ENCODE measurements at regions not wholly inside any gene's neighbourhood (a gene's known extent, or its start where the extent isn't known, plus 50 kb on each side); places are given as distances from the start of the nearest gene placed in this dataset.

GRCh38 chr5:179411161-179411841 lies 66.0 kb upstream of the ADAMTS2 start:
- TF ChIP-seq, protein P1, sequence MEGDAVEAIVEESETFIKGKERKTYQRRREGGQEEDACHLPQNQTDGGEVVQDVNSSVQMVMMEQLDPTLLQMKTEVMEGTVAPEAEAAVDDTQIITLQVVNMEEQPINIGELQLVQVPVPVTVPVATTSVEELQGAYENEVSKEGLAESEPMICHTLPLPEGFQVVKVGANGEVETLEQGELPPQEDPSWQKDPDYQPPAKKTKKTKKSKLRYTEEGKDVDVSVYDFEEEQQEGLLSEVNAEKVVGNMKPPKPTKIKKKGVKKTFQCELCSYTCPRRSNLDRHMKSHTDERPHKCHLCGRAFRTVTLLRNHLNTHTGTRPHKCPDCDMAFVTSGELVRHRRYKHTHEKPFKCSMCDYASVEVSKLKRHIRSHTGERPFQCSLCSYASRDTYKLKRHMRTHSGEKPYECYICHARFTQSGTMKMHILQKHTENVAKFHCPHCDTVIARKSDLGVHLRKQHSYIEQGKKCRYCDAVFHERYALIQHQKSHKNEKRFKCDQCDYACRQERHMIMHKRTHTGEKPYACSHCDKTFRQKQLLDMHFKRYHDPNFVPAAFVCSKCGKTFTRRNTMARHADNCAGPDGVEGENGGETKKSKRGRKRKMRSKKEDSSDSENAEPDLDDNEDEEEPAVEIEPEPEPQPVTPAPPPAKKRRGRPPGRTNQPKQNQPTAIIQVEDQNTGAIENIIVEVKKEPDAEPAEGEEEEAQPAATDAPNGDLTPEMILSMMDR (IDR thresholded peaks at IDR 0.05; ENCODE audit: low read depth, low read length, missing control alignments): no peak
- DNase-seq (ENCODE audit: low read depth): no peak
- H3K4me3 ChIP-seq (ENCODE audit: low read depth, low read length): no peak overlapping the region
- in situ Hi-C loops (cut with HindIII; ENCODE audit: low sequenced_read_pairs): no loop called here

- no peak overlapping the region for H3K4me3 ChIP-seq (ENCODE audit: low read depth, low read length)
- in situ Hi-C loops (cut with HindIII; ENCODE audit: low sequenced_read_pairs): no loop called here
- TF ChIP-seq, protein P1 (IDR thresholded peaks at IDR 0.05; ENCODE audit: low read depth, low read length, missing control alignments): no peak
- DNase-seq (ENCODE audit: low read depth): no peak
These were observed 65.3 kb upstream of the ADAMTS2 start for GRCh38 chr5:179410291-179411160.

DNA sequence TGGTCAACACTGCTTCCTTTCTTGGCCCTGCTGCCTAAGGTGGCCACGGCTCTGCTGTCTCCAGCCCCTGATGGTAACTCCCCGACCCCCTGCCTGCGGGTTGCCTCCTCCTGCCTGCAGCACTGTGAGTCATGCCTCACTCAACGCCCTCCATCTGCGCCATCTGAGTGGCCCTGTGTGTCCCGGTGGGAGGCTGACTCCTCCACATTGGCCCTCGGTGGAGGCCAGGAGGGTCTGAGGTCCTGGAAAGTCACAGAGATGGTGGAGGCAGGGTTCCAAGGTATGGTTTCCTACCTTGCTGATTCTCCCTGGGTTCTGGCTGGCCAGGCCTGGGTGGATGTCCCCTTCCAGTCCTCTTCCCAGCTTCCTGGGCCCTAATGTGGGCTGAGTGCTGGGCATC lies 64.5 kb upstream of the ADAMTS2 start:
- no peak for DNase-seq (ENCODE audit: low read depth)
- H3K4me3 ChIP-seq (ENCODE audit: low read depth, low read length): no peak overlapping the region
- in situ Hi-C loops (cut with HindIII; ENCODE audit: low sequenced_read_pairs): no loop called here
- TF ChIP-seq, protein P1 (IDR thresholded peaks at IDR 0.05; ENCODE audit: low read depth, low read length, missing control alignments): no peak

- TF ChIP-seq, protein P1 (IDR thresholded peaks at IDR 0.05; ENCODE audit: low read depth, low read length, missing control alignments): no peak
- in situ Hi-C loops (cut with HindIII; ENCODE audit: low sequenced_read_pairs): no loop called here
These were observed 63.4 kb upstream of the ADAMTS2 start for GRCh38 chr5:179408611-179409010.

DNA sequence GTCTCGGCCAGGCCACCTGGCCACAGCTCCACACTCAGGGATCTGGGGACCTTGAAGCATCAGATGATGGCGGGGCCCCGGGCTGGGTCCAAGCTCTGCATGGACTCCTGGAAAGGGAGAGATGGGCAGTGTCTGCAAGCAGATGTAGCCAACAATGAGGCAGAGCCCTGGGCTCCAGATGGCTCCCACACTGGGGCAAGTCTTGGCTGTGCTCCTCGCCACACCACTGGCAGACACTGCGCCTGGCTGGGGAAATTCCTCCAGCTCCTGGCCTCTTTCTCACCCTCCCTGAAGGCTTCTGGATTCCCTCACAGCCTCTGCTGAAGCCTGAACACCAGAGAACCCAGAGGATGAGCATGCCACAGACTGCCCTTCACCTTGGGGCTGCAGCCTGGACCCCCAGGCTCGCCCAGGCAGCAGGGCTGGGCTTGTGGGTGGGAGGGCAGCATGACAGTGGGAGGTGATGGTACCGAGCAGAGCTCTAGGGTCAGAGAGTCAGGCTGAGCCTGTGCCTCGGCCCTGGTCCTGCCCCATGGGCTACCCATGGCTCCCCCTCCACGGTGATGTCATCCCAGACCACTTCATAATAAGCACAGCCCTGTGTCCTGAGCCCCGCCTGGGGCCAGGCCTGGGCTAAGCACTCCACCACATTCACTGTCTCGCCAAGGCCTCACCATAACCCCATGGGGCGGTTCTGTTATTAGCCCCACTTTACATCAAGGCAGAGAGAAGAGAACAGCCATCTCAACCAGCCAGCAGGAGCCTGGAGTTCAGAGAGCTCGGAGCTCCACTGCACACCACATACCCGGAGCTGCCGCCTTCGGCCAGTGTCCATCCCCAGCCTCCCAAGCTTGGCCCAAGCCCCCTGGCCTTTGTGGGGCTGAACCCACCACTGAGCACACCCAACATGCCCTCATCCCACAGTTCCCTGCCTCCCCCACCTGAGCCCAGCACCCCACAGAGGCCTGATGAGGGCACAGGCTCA lies 62.2 kb upstream of the ADAMTS2 start:
- H3K4me3 ChIP-seq (ENCODE audit: low read depth, low read length): no peak overlapping the region
- no peak for DNase-seq (ENCODE audit: low read depth)
- TF ChIP-seq, protein P1 (IDR thresholded peaks at IDR 0.05; ENCODE audit: low read depth, low read length, missing control alignments): no peak
- in situ Hi-C loops (cut with HindIII; ENCODE audit: low sequenced_read_pairs): no loop called here

More at GRCh38 chr5:179408611-179409010, 63.4 kb upstream of the ADAMTS2 start:
- DNase-seq (ENCODE audit: low read depth): no peak
- no peak overlapping the region for H3K4me3 ChIP-seq (ENCODE audit: low read depth, low read length)

Measured in astrocyte of the cerebellum (primary cell).